Mammary epithelial cell (primary cell): ENCODE measurements at regions not wholly inside any gene's neighbourhood (a gene's known extent, or its start where the extent isn't known, plus 50 kb on each side); places are given as distances from the start of the nearest gene placed in this dataset.

Experiments
- EZH2 ChIP-seq: IDR thresholded peaks from 2 replicates; pipeline ENCODE4 v1.6.1; 2012; ENCODE audit warnings: low read length, inconsistent platforms, borderline replicate concordance
- TF ChIP-seq, protein P1 (sequence below), 2 donors: IDR thresholded peaks in 1 of 2; conservative IDR thresholded peaks in 1 of 2; 2 replicates each; pipeline ENCODE4 v1.5.1; 2011 to 2012; ENCODE audit warnings: inconsistent platforms in 2 of 2, low read length in 2 of 2, mild to moderate bottlenecking in 2 of 2, control low read depth in 1 of 2, low read depth in 1 of 2; ENCODE audit not compliant: insufficient read depth in 1 of 2; ENCODE audit errors: extremely low read depth in 1 of 2

DNA sequence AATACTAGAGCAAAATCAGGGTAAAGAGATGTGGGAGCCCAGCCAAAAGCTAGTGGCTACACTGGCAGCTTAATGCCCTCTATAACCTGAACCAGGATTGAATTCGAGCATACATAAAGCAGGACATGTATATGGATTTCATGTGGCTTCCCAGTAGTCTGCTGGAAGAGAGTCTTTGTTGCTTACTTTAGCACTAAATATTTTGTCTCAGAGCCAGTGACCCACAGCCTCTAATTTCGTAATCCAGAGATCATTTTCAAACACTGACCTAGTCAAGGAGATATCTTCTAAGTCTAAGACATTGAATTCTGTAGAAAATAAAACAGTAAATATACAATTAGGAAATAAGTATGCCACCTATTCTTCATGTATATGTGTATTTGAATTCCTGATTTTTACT lies 64.2 kb upstream of the GNAI1 start:
- TF ChIP-seq, protein P1, sequence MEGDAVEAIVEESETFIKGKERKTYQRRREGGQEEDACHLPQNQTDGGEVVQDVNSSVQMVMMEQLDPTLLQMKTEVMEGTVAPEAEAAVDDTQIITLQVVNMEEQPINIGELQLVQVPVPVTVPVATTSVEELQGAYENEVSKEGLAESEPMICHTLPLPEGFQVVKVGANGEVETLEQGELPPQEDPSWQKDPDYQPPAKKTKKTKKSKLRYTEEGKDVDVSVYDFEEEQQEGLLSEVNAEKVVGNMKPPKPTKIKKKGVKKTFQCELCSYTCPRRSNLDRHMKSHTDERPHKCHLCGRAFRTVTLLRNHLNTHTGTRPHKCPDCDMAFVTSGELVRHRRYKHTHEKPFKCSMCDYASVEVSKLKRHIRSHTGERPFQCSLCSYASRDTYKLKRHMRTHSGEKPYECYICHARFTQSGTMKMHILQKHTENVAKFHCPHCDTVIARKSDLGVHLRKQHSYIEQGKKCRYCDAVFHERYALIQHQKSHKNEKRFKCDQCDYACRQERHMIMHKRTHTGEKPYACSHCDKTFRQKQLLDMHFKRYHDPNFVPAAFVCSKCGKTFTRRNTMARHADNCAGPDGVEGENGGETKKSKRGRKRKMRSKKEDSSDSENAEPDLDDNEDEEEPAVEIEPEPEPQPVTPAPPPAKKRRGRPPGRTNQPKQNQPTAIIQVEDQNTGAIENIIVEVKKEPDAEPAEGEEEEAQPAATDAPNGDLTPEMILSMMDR (conservative IDR thresholded peaks at IDR 0.05 in 1 of 2, IDR thresholded peaks at IDR 0.05 in 1 of 2; ENCODE audit: extremely low read depth in 1 of 2, insufficient read depth in 1 of 2, low read depth in 1 of 2, low read length in 2 of 2) = no peak
- no peak for TF ChIP-seq EZH2
